ENCODE measurements at regions not wholly inside any gene's neighbourhood (a gene's known extent, or its start where the extent isn't known, plus 50 kb on each side); places are given as distances from the start of the nearest gene placed in this dataset.

- TF ChIP-seq POLR2A (IDR thresholded peaks at IDR 0.05), result no peak
- no peak for TF ChIP-seq CTCF (IDR thresholded peaks at IDR 0.05)
These were observed 640.7 kb downstream of the EDEM1 start for GRCh38 chr3:5828251-5828650.
